Gastrocnemius medialis (tissue), 4 donors: ENCODE measurements at regions not wholly inside any gene's neighbourhood (a gene's known extent, or its start where the extent isn't known, plus 50 kb on each side); places are given as distances from the start of the nearest gene placed in this dataset.

Source experiments
- CTCF ChIP-seq, 5 experiments: fragments of 450-650 bp in 3 of 5; fragments of 200-600 bp in 2 of 5; sonication (generic) in 2 of 5; IDR thresholded peaks in 4 of 5; conservative IDR thresholded peaks in 1 of 5; 1 replicate in 4 of 5; 2 replicates in 1 of 5; pipeline ENCODE4 v1.5.1; 2016 to 2019; ENCODE audit warnings: antibody characterized with exemption in 5 of 5, mild to moderate bottlenecking in 3 of 5, moderate library complexity in 3 of 5
- POLR2A ChIP-seq, 2 donors: fragments of 450-650 bp; IDR thresholded peaks; one replicate each; pipeline ENCODE4 v1.6.1; 2017; ENCODE audit warnings: antibody characterized with exemption in 2 of 2, mild to moderate bottlenecking in 2 of 2, moderate library complexity in 2 of 2

DNA sequence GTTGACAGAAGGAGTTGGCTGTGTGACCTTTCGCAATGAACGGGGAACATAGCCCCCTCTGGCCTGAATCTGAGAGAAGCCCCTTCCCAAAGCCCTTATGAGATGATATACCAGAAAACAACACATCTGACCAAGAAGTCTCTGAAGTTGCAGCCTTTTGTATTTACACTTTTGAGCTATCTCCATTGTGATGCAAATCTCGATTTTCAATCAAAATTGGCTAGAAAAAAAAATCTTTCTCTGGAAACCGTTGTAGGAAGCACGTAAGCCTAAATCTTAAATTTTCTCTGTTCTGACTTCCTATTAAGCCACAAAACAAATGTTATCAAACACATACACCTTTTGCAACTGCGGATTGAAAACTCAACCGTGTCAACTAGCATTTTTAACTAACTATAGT, 71.4 kb upstream of the OLIG2 start:
- TF ChIP-seq POLR2A (IDR thresholded peaks at IDR 0.05) (no peak), CTCF (IDR thresholded peaks at IDR 0.05 in 4 of 5, conservative IDR thresholded peaks at IDR 0.05 in 1 of 5) (no peak)
